T follicular helper cell (primary cell): ENCODE measurements at regions not wholly inside any gene's neighbourhood (a gene's known extent, or its start where the extent isn't known, plus 50 kb on each side); places are given as distances from the start of the nearest gene placed in this dataset.

Experiments used
- DNase-seq: peaks from one replicate; pipeline ENCODE4 v3.0.0-alpha.2; 2020; ENCODE audit warnings: low read depth

GRCh38 chr3:17945799-17946399 is 203.5 kb upstream of the TBC1D5 start:
- DNase-seq = no peak

- no peak for DNase-seq
Measured at GRCh38 chr3:17945018-17945798, 202.8 kb upstream of the TBC1D5 start.

GRCh38 chr3:17942856-17943255 is 200.4 kb upstream of the TBC1D5 start:
- DNase-seq = no peak

- DNase-seq = no peak
Measured at GRCh38 chr3:17941766-17942165, 199.3 kb upstream of the TBC1D5 start.

- DNase-seq = no peak
Measured at GRCh38 chr3:17941152-17941551, 198.7 kb upstream of the TBC1D5 start.

GRCh38 chr3:17939157-17939556 is 196.7 kb upstream of the TBC1D5 start:
- DNase-seq = no peak

- DNase-seq = no peak
Measured at GRCh38 chr3:17938313-17938712, 195.9 kb upstream of the TBC1D5 start.

GRCh38 chr3:17936736-17937480 is 194.5 kb upstream of the TBC1D5 start:
- DNase-seq = no peak

- no peak for DNase-seq
Measured at GRCh38 chr3:17935222-17935621, 192.8 kb upstream of the TBC1D5 start.

- DNase-seq = no peak
Measured at GRCh38 chr3:17932136-17932771, 189.8 kb upstream of the TBC1D5 start.

- DNase-seq = no peak
Measured at GRCh38 chr3:17931131-17931530, 188.7 kb upstream of the TBC1D5 start.

- DNase-seq = no peak
Measured at GRCh38 chr3:17928502-17929145, 186.2 kb upstream of the TBC1D5 start.

GRCh38 chr3:17927036-17927435 is 184.6 kb upstream of the TBC1D5 start:
- DNase-seq = no peak

- no peak for DNase-seq
Measured at GRCh38 chr3:17915341-17915740, 172.9 kb upstream of the TBC1D5 start.

GRCh38 chr3:17913359-17913758 is 170.9 kb upstream of the TBC1D5 start:
- DNase-seq = no peak

GRCh38 chr3:17911986-17912760 is 169.7 kb upstream of the TBC1D5 start:
- no peak for DNase-seq

- no peak for DNase-seq
Measured at GRCh38 chr3:17910922-17911321, 168.5 kb upstream of the TBC1D5 start.

- DNase-seq = no peak
Measured at GRCh38 chr3:17909714-17910113, 167.3 kb upstream of the TBC1D5 start.

GRCh38 chr3:17908399-17909191 is 166.2 kb upstream of the TBC1D5 start:
- no peak for DNase-seq

- DNase-seq = no peak
Measured at GRCh38 chr3:17905996-17906395, 163.6 kb upstream of the TBC1D5 start.
